ENCODE measurements at regions not wholly inside any gene's neighbourhood (a gene's known extent, or its start where the extent isn't known, plus 50 kb on each side); places are given as distances from the start of the nearest gene placed in this dataset.

DNA sequence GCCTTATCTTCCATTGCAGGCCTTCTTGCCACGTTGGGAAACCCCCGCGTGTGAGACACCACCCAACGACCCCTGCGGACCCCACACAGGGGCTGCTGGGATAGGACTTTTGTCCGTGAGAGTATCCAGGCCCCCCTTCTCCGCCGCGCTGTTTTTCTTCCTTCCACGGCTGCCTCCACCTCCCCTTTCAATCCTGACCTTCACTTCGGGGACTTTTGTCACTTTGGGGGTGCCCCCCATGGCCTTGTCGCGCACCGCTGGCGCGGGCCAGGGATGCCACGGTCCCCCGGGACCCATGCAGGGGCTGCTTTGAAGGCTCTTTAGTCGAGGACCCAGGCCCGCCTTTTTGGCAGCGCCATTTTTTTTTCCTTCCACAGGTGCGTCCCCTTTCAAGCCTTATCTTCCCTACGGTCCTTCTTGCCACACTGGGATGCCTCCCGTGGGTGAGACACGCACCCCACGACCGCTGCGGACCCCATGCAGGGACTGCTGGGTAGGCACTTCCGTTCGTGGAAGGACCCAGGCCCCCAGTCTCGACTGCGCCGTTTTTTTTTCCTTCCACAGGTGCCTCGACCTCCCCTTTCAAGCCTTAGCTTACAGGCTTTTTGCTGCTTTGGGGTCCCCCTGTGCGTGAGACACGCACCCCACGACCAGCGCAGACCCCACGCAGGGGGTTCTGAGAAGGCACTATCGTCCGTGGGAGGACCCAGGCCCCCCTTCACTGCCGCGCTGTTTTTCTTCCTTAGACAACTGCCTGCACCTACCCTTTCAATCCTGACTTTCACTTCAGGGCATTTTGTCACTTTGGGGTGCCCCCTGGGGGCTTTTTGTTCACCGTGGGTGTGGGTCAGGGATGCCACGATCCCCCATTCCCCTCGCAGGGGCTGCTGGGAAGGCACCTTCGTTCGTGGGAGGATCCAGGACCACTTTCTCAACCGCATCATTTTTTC, 267.4 kb downstream of the ALG10 start:
- H3K9me3 ChIP-seq: no peaks in the 10 kb centered on the region
- intact Hi-C loops (cut with DNase I): no loop called here
- peak in 1 of 2 donors; percentile 0 for DNase-seq
- TF ChIP-seq POLR2A (IDR thresholded peaks at IDR 0.05) (no peak), CTCF (IDR thresholded peaks at IDR 0.05) (no peak)
- H3K36me3 ChIP-seq: no peaks in the 10 kb centered on the region
- H3K27me3 ChIP-seq: no peaks in the 10 kb centered on the region
- no peak overlapping the region for H3K4me3 ChIP-seq (replicated peaks in 1 of 3)
- H3K4me1 ChIP-seq: no peaks in the 10 kb centered on the region
- H3K27ac ChIP-seq: no peak overlapping the region
- 62 to 70% methylated on average over 49 of the region's 49 CpGs for WGBS, 2 donors

DNA sequence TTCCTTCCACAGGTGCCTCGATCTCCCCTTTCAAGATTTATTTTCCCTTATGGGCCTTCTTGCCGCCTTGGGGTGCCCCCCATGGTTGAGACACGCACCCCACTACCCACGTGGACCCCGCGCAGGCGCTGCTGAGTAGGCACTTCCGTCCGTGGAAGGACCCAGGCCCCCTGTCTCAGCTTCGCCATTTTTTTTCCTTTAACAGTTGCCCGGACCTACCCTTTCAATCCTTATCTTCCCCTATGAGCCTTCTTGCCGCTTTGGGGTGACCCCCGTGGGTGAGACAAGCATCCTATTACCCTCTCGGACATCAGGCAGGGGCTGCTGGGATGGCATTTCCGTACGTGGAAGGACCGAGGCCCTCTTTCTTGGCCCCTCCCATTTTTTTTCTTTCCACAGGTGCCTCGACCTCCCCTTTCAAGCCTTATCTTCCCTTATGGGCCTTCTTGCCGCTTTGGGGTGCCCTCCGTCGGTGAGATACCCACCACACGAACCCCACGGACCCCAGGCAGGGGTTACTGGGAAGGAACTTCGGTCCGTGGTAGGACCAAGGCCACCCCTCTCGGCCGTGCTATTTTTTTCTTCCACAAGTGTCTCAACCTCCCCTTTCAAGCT, 268.2 kb downstream of the ALG10 start:
- no peaks in the 10 kb centered on the region for H3K9me3 ChIP-seq
- H3K36me3 ChIP-seq: no peaks in the 10 kb centered on the region
- no peak overlapping the region for H3K27ac ChIP-seq
- WGBS, 2 donors: 56 to 63% methylated on average over 27 of the region's 27 CpGs
- no peaks in the 10 kb centered on the region for H3K27me3 ChIP-seq
- intact Hi-C loops (cut with DNase I): no loop called here
- DNase-seq: no peak
- no peak overlapping the region for H3K4me3 ChIP-seq (replicated peaks in 1 of 3)
- no peaks in the 10 kb centered on the region for H3K4me1 ChIP-seq
- no peak for TF ChIP-seq CTCF (IDR thresholded peaks at IDR 0.05)
- TF ChIP-seq POLR2A (IDR thresholded peaks at IDR 0.05): no peak

DNA sequence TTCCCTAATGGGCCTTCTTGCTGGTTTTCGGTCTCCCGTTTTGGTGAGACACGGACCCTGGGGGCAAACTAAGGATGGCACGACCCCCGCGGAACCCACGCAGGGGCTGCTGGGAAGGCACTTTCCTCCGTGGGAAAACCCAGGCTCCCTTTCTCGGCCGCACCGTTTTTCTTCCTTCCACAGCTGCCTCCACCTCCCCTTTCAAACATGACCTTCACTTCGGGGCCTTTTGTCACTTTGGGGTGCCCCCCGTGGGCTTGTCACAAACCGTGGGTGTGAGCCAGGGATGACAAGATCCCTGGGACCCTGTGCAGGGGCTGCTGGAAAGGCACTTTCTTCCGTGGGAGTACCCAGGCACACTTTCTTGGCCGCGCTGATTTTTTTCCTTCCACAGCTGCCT, 268.7 kb downstream of the ALG10 start:
- intact Hi-C loops (cut with DNase I): no loop called here
- H3K27me3 ChIP-seq: no peaks in the 10 kb centered on the region
- TF ChIP-seq CTCF (IDR thresholded peaks at IDR 0.05): no peak
- TF ChIP-seq POLR2A (IDR thresholded peaks at IDR 0.05): no peak
- H3K4me3 ChIP-seq (replicated peaks in 1 of 3): no peak overlapping the region
- no peaks in the 10 kb centered on the region for H3K36me3 ChIP-seq
- H3K9me3 ChIP-seq: no peaks in the 10 kb centered on the region
- DNase-seq: no peak
- H3K4me1 ChIP-seq: no peaks in the 10 kb centered on the region
- WGBS, 2 donors: 73 to 80% methylated on average over 17 of the region's 17 CpGs
- no peak overlapping the region for H3K27ac ChIP-seq

DNA sequence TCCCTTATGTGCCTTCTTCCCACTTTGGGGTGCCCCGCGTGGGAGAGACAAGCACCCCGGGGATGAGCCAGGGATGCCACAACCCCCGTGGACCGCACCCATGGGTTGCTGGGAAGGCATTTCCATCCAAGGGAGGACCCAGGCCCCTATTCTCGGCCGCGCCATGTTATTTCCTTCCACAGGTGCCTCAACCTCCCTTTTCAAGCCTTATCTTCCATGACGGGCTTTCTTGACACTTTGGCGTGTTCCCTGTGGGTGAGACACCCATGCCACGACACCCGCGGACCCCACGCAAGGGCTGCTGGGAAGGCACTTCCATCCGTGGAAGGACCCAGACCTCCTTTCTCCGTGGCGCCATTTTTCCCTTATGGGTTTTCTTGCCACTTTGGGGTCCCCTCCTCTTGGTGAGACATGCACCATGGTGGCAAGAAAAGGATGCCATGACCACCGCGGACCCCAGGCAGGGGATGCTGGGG, 269.2 kb downstream of the ALG10 start:
- WGBS, 2 donors: 75 to 86% methylated on average over 19 of the region's 19 CpGs
- TF ChIP-seq POLR2A (IDR thresholded peaks at IDR 0.05) (no peak), CTCF (IDR thresholded peaks at IDR 0.05) (no peak)
- Histone ChIP-seq H3K27ac (no peak overlapping the region), H3K36me3 (no peaks in the 10 kb centered on the region), H3K27me3 (no peaks in the 10 kb centered on the region), H3K4me1 (no peaks in the 10 kb centered on the region), H3K9me3 (no peaks in the 10 kb centered on the region), H3K4me3 (replicated peaks in 1 of 3) (no peak overlapping the region)
- DNase-seq: peak in 1 of 2 donors; percentile 0
- intact Hi-C loops (cut with DNase I): no loop called here

Data from thyroid gland (tissue), 4 donors.